Testis (tissue), 2 donors: ENCODE measurements at regions not wholly inside any gene's neighbourhood (a gene's known extent, or its start where the extent isn't known, plus 50 kb on each side); places are given as distances from the start of the nearest gene placed in this dataset.

Experiments
- DNase-seq: peaks from one replicate; pipeline ENCODE4 v3.0.0-alpha.2; 2019
- H3K27ac ChIP-seq, 2 donors: fragments of 200-600 bp; sonication (generic); one replicate each; pipeline ENCODE4 v1.5.1; 2019
- H3K27me3 ChIP-seq: fragments of 200-600 bp; sonication (generic); one replicate; pipeline ENCODE4 v1.5.1; 2019
- H3K36me3 ChIP-seq: fragments of 200-600 bp; sonication (generic); one replicate; pipeline ENCODE4 v1.5.1; 2017; ENCODE audit warnings: low read depth; ENCODE audit errors: missing control alignments
- H3K4me1 ChIP-seq: fragments of 200-600 bp; sonication (generic); one replicate; pipeline ENCODE4 v1.5.1; 2019
- H3K4me3 ChIP-seq, 2 donors: fragments of 200-600 bp; sonication (generic); one replicate each; pipeline ENCODE4 v1.5.1; 2017 to 2019
- H3K9me3 ChIP-seq: fragments of 200-600 bp; sonication (generic); one replicate; pipeline ENCODE4 v1.5.1; 2017
- POLR2A ChIP-seq: fragments of 450-650 bp; IDR thresholded peaks from one replicate; pipeline ENCODE4 v1.6.1; 2017; ENCODE audit warnings: antibody characterized with exemption, mild to moderate bottlenecking, moderate library complexity
- WGBS, 2 donors: methylation state at CpG; one replicate each; pipeline ENCODE4 v1.1.5; 2018; 5-methylcytosine and 5-hydroxymethylcytosine counted together
- intact Hi-C: fragments of 100-400 bp; cut with DNase I; formaldehyde crosslinking; loops from one replicate; pipeline ENCODE4 v1.15.1; 2023; ENCODE audit warnings: low total_unique reads
- TF ChIP-seq, protein P1 (sequence below), 3 experiments: fragments of 450-650 bp in 2 of 3; fragments of 200-600 bp in 1 of 3; sonication (generic) in 1 of 3; IDR thresholded peaks; one replicate each; pipeline ENCODE4 v1.5.1; 2016 to 2019; ENCODE audit warnings: antibody characterized with exemption in 3 of 3, mild to moderate bottlenecking in 2 of 3, moderate library complexity in 1 of 3

DNA sequence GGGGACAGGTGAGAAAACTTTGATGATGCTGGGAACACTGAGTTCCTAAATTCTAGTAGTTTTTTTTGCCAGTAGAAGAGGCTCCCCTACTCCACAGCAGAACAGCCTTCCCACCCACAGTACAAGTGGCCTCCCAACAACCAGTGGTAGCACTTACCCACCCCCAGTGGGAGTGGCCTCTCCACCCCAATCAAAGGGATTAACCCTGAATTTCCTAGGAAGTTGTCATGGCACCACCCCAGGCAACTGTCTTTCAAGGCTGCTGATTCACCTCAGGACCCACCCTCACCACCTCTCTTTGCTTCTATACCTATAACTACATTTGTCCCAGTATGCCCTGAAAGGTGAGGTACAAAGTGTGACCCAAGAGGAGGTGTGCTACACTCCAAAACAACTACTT, 81.4 kb upstream of the PRDX6 start:
- no peak for TF ChIP-seq POLR2A
- TF ChIP-seq, protein P1, sequence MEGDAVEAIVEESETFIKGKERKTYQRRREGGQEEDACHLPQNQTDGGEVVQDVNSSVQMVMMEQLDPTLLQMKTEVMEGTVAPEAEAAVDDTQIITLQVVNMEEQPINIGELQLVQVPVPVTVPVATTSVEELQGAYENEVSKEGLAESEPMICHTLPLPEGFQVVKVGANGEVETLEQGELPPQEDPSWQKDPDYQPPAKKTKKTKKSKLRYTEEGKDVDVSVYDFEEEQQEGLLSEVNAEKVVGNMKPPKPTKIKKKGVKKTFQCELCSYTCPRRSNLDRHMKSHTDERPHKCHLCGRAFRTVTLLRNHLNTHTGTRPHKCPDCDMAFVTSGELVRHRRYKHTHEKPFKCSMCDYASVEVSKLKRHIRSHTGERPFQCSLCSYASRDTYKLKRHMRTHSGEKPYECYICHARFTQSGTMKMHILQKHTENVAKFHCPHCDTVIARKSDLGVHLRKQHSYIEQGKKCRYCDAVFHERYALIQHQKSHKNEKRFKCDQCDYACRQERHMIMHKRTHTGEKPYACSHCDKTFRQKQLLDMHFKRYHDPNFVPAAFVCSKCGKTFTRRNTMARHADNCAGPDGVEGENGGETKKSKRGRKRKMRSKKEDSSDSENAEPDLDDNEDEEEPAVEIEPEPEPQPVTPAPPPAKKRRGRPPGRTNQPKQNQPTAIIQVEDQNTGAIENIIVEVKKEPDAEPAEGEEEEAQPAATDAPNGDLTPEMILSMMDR (IDR thresholded peaks at IDR 0.05), result no peak
- Histone ChIP-seq H3K27ac (no peak overlapping the region), H3K4me3 (no peak overlapping the region), H3K27me3 (no peaks in the 10 kb centered on the region), H3K36me3 (no peaks in the 10 kb centered on the region), H3K9me3 (no peaks in the 10 kb centered on the region), H3K4me1 (no peaks in the 10 kb centered on the region)
- no peak for DNase-seq
- intact Hi-C loops, result no loop called here

DNA sequence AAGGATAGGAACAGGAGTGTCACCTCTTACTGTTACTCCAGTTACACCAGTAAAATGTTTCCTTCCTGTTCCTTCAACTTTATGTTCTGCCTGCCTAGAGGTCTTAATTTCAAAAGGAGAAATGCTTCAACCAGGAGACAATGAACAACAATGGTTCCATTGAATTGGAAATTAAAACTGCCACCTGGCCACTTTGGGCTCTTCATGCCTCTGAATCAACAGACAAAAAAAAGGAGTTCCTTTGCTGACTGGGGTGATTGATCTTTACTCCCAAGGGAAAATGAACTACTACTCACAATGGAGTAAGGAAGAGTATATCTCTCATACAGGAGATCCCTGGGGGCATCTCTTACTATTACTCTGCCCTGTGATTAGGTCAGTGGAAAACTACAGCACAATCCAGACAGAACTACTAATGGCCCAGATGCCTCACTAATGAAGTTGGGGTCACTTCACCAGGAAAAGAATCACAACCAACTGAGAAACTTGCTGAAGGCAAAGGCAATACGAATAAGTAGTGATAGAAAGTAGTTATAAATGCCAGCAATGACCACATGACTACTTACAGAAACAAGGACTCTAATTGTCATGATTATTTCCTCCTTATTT, 76.6 kb upstream of the PRDX6 start:
- Histone ChIP-seq H3K27ac (no peak overlapping the region), H3K4me3 (no peak overlapping the region), H3K9me3 (no peaks in the 10 kb centered on the region), H3K36me3 (no peaks in the 10 kb centered on the region), H3K27me3 (no peaks in the 10 kb centered on the region), H3K4me1 (no peaks in the 10 kb centered on the region)
- 73 to 84% methylated on average over 1 of the region's 1 CpG for WGBS, 2 donors
- intact Hi-C loops, result no loop called here
- no peak for DNase-seq
- no peak for TF ChIP-seq POLR2A
- TF ChIP-seq, protein P1 (IDR thresholded peaks at IDR 0.05), result no peak

DNA sequence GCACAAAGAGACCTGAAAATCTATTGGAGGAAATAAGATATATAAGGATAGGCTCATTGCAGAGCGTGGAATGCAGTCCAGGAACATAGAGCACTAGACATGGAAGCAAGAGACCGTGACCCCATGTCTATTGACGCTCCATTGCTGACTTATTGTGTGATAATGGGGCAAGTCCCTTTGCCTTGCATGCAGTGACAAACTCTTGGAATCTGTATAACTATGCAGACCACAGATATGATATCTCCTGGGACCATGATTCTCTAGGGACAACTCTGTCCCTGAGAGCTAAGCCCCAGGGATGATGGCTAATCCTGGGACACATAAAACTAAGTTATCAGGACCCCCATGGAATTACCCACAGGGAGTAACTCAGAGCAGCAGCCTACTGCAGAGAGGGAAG, 73.1 kb upstream of the PRDX6 start:
- no peaks in the 10 kb centered on the region for H3K36me3 ChIP-seq
- no peak overlapping the region for H3K4me3 ChIP-seq
- 93 to 97% methylated on average over 3 of the region's 3 CpGs for WGBS, 2 donors
- intact Hi-C loops, result no loop called here
- H3K4me1 ChIP-seq, result peaks cover 3% of the 10 kb centered on the region
- H3K27ac ChIP-seq, result no peak overlapping the region
- no peaks in the 10 kb centered on the region for H3K27me3 ChIP-seq
- no peak for DNase-seq
- no peak for TF ChIP-seq POLR2A
- TF ChIP-seq, protein P1 (IDR thresholded peaks at IDR 0.05), result no peak
- H3K9me3 ChIP-seq, result no peaks in the 10 kb centered on the region

DNA sequence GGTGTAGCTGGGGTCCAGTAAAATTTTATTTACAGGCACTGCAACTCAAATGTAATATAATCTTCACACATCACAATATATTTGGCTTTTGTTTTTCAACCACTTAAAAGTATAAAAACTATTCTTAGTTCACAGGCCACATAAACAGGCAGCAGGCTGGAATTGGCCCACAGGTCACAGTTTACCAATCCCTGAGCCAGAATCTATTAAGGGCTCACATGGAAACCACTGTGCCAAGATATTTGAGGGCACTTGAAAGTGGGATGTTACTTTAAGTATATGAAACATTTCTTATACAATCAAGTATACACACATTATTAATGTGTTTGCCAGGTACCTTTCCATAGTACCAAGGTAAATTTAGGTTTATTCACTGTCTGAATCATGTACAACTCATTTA, 71.9 kb upstream of the PRDX6 start:
- no peak overlapping the region for H3K27ac ChIP-seq
- no peak for TF ChIP-seq POLR2A
- intact Hi-C loops, result no loop called here
- no peaks in the 10 kb centered on the region for H3K27me3 ChIP-seq
- H3K36me3 ChIP-seq, result no peaks in the 10 kb centered on the region
- H3K4me1 ChIP-seq, result peaks cover 13% of the 10 kb centered on the region
- H3K4me3 ChIP-seq, result no peak overlapping the region
- no peaks in the 10 kb centered on the region for H3K9me3 ChIP-seq
- DNase-seq, result no peak

DNA sequence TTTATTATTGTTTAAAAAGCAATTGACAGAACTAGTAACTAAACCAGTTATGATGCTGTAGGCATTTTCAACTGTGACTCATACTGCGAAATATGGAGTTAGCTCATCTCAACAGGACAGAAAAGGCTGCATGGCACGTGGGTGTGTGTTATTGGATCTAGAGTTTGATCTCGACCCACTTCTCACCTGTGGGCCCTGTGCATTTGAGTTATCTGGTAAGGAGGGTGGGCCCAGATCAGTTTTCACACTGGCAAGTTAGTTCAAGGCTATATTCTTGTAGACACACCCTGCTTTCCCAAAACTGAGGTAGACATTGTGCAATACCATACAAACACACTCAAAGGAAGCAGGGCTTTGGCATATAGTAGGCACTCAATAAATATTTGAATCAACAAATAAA, 71.3 kb upstream of the PRDX6 start:
- 87 to 90% methylated on average over 3 of the region's 3 CpGs for WGBS, 2 donors
- DNase-seq, result no peak
- Histone ChIP-seq H3K4me1 (peaks cover 17% of the 10 kb centered on the region), H3K36me3 (no peaks in the 10 kb centered on the region), H3K27ac (no peak overlapping the region), H3K27me3 (no peaks in the 10 kb centered on the region), H3K9me3 (no peaks in the 10 kb centered on the region), H3K4me3 (no peak overlapping the region)
- intact Hi-C loops, result no loop called here
- TF ChIP-seq, protein P1 (IDR thresholded peaks at IDR 0.05), result no peak
- no peak for TF ChIP-seq POLR2A
